Astrocyte (in vitro differentiated cells and primary cell): ENCODE measurements at regions not wholly inside any gene's neighbourhood (a gene's known extent, or its start where the extent isn't known, plus 50 kb on each side); places are given as distances from the start of the nearest gene placed in this dataset.

ENCODE experiments used
- CTCF ChIP-seq: IDR thresholded peaks from 2 replicates; pipeline ENCODE4 v1.5.1; 2011; ENCODE audit warnings: low read depth, mild to moderate bottlenecking, inconsistent platforms, low read length, moderate library complexity; ENCODE audit not compliant: insufficient read depth
- EZH2 ChIP-seq: IDR thresholded peaks from 2 replicates; pipeline ENCODE4 v1.6.1; 2012; ENCODE audit warnings: mild to moderate bottlenecking, low read length, inconsistent platforms; ENCODE audit not compliant: insufficient read depth

GRCh38 chr3:66592927-66593625, 92.3 kb upstream of the LRIG1 start:
- TF ChIP-seq CTCF = no peak
- no peak for TF ChIP-seq EZH2
